Stimulated activated CD4-positive, alpha-beta T cell treated with anti-CD3 and anti-CD28 coated beads, Interleukin-4, amount 100 ng/mL, for 48 hours (primary cell): ENCODE measurements at regions not wholly inside any gene's neighbourhood (a gene's known extent, or its start where the extent isn't known, plus 50 kb on each side); places are given as distances from the start of the nearest gene placed in this dataset.
A peak's percentile ranks its signal among the peaks of the same experiment; 100 is the strongest.
"Not testable (repeated sequence)": the region's sequence is repeated elsewhere in the genome, so short reads cannot be mapped to it uniquely, and the experiment has no call there.

Experiments
- DNase-seq, 2 donors: peaks; one replicate each; pipeline ENCODE4 v3.0.0-alpha.2; 2020; ENCODE audit warnings: low read depth in 2 of 2

DNA sequence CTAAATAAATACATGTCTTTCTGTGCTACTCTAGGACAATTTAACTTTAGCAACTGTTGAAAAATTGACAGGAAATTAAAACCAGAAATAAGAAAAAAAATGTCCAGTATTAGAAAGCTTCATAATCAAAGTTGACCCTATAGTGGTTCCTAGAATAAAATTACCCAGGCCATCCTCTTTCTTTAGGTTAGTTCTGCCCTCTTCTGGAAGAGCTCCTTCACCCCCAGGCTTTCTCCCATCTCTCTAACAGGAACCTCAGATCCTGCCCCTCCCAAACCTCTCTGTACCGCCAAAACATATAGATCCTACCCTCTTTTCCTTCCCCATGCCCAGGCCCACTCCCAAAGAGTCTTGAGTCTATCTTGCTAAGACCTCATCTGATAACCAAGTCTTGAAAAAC lies 159.4 kb upstream of the CDK1 start:
- DNase-seq = no peak

DNA sequence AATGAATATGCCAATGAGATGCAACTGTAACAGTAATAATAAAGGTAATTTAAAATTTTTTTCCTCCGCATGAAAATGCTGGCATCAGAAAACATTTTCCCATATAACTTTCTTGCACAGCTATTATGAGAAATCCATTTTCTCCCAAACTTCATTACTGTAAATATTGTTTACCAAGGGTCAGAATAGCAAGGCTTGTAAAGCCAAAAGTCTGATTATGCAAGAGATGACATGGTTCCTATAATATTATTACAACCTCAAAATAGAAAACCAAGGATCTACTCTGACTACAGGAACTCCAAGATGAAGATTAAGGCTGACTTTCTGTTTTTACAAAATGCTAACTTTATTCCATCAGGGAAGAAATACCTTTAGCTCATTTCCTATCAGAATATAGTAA lies 162.7 kb upstream of the CDK1 start:
- no peak for DNase-seq

GRCh38 chr10:60614363-60614762 lies 163.9 kb upstream of the CDK1 start:
- no peak for DNase-seq

DNA sequence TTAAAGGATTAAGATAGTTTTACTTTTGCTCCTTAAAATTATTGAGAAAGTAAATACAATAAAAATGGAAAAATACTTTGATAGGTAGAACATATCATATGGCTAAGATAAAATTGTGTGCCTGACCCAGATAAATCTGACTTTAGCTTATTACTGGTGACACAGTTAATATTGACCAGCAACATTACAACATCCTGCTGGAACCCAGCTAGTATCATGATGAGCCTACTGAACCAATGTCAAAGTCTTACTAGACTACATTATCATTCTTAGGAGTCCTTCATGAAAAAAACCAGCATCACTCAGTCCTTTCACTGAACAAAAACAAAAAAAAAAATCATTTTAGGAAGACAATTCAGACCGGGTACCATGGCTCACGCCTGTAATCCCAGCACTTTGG lies 164.8 kb upstream of the CDK1 start:
- no peak for DNase-seq

GRCh38 chr10:60611291-60611747 lies 167.0 kb upstream of the CDK1 start:
- DNase-seq = peak; percentile 3 to 13

DNA sequence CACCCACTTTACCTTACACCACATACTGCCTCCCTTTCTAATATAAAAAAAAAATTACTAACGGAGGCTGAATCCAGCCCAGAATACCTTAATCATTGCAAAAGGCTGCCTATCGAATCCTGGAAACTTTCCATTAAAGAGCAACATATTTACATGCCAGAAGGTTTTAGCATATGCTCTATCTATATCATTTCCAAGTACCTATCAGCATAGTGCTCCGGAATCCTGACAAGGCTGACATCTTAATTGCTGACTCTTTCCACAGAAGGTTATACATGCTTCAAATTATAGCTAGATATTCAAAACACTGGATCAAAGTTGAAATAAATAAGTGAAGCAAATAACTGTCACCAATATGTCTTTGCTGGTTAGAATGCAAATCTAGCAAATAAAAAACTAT lies 170.9 kb upstream of the CDK1 start:
- DNase-seq = no peak

DNA sequence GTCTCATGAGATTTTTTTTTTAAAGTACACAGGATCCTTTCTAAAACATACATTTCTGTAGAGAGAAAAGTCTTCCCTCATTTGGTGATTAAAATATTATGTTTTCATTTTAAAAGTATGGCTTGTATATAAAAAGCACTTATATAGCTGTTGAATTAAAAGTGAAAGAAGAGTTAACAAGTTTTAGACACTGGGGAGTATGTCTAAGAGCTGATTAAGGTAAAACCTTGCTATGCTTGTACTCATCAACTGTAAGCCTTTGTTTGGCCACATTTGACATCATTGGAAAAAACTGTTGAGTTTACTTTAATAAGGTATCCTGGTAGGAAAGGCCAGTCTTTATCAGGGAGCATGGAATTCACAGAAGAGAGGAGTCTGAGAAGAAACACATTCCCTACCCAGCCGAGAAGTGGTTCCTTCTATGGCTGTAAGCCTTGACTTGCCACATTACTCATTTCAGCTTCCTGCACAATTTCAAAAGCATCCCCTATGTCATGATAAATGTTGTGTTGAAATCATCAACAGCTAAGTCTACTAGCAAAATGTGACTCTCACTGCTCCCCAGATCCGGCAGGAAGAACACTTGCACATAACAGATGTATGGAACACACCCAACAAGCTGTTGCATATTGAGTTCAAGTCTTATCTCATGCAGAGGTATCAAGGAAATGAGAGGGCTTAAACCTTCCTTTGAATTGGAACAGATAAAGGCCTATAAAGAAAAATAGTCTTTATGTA lies 171.8 kb upstream of the CDK1 start:
- DNase-seq = no peak

DNA sequence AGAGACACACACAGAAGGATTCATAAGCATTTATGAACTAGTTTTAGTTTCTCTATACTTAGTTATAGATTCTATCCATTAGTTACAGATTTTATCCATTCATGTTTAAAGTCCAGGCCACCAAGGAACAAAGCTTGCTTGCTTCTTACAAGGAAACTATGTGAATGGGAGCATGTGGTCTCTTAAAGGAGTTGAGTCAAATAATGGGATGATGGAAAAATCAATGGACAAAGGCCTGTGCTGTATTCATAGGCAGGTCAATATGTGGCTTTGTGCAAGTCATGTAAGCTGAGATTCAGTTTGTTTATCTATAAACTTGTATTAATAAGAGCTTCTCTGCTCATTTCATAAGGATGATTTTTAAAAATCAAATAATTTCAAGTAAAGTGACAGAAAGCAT lies 172.8 kb upstream of the CDK1 start:
- DNase-seq = no peak

- no peak for DNase-seq
Measured at GRCh38 chr10:60604342-60604741, 173.9 kb upstream of the CDK1 start.

- no peak for DNase-seq
Measured at GRCh38 chr10:60597513-60597912, 180.8 kb upstream of the CDK1 start.

GRCh38 chr10:60595852-60596251 lies 182.4 kb upstream of the CDK1 start:
- DNase-seq = no peak

DNA sequence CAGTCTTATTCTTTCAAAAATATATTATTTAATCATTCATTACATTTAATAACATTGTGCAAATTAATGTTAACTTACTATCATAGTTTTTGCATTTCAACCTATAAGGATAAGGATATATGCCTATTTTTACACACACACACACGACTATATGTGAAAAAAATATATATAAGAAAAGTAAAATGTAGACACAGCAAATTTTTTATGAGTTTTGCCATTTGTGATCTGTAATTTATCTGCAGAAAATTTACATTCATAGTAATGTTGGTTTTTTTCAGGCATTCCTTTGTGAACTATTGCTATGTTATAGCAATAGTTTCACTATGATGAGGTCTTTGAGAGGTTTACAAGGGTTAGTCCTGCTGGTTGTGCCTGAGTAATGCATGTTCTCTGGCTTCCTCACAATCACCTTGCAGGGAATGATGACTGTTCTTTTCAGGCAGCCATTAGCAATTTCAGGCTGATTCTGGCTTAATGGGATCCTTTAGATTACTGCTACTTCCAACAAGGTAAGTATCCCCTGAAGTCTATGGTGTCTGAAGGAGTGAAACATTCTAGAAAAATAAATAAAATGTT lies 183.7 kb upstream of the CDK1 start:
- DNase-seq = no peak

- no peak for DNase-seq
Measured at GRCh38 chr10:60591119-60591518, 187.2 kb upstream of the CDK1 start.

GRCh38 chr10:60589376-60589775 lies 188.9 kb upstream of the CDK1 start:
- no peak for DNase-seq

DNA sequence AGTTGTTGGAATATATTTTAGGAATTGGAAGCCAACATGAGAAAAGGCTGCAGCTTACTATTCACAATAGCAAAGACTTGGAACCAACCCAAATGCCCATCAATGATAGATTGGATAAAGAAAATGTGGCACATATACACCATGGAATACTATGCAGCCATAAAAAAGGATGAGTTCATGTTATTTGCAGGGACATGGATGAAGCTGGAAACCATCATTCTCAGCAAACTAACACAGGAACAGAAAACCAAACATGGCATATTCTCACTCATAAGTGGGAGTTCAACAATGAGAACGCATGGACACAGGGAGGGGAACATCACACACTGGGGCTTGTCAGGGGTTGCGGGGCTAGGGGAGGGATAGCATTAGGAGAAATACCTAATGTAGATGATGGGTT lies 192.1 kb upstream of the ANK3 start:
- DNase-seq = not testable (repeated sequence)

DNA sequence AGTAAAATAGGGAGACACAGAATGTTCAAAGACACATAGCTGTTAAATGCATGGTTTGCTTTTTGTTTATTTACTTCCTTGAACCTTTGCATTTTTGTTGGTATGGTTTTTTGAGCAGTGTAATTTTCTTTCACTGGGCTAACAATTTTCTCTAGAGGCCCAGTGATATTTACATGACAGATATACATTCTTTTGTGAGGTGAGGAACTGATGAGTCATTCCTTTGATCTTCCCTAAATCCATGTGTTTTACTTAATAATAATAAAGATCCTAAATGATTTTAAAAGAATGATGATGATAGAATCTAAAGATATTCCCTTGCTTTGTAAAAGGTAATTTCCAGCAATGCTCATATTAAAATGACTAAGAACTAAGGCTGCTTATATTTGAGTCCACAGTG lies 188.5 kb upstream of the ANK3 start:
- DNase-seq = no peak

GRCh38 chr10:60576130-60577069 lies 186.7 kb upstream of the ANK3 start:
- no peak for DNase-seq

GRCh38 chr10:60575105-60575504 lies 185.4 kb upstream of the ANK3 start:
- DNase-seq = no peak

- DNase-seq = no peak
Measured at GRCh38 chr10:60574388-60574787, 184.7 kb upstream of the ANK3 start.

DNA sequence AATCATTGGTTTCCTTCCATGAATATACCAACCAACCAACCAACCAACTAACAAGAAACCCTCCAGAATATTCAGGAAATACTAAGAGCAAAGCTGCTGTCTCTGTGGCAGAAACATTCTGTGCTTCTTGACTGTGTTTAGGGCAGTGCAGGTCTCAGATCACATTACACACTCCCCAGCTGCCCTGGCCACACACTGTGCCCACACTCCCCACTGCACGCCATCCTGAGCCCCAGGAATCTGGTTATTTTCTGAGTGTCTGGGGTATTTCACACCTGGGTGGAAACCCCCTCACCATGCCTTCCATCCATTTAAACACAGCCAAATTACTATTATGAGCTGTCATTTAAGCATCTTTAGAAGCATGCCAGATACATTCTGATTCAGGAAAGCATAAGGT lies 183.7 kb upstream of the ANK3 start:
- peak; percentile 30 to 60 for DNase-seq

- DNase-seq = peak; percentile 12 to 23
Measured at GRCh38 chr10:60572511-60573194, 183.0 kb upstream of the ANK3 start.

GRCh38 chr10:60570896-60571295 lies 181.2 kb upstream of the ANK3 start:
- DNase-seq = no peak
